ENCODE measurements at regions not wholly inside any gene's neighbourhood (a gene's known extent, or its start where the extent isn't known, plus 50 kb on each side); places are given as distances from the start of the nearest gene placed in this dataset.

GRCh38 chr22:44442186-44442815, 55.7 kb downstream of the RTL6 start:
- ATAC-seq (ENCODE audit: poor library complexity): no peak
- intact Hi-C loops (cut with DNase I): no loop called here

GRCh38 chr22:44441401-44442185, 56.4 kb downstream of the RTL6 start:
- DNase-seq (no peak), ATAC-seq (ENCODE audit: poor library complexity) (no peak)
- intact Hi-C loops (cut with DNase I): no loop called here

More at GRCh38 chr22:44442186-44442815, 55.7 kb downstream of the RTL6 start:
- DNase-seq: no peak

- intact Hi-C loops (cut with DNase I): no loop called here
- ATAC-seq (ENCODE audit: poor library complexity): no peak
- no peak for DNase-seq
Measured at GRCh38 chr22:44440224-44441160, 57.5 kb downstream of the RTL6 start.

DNA sequence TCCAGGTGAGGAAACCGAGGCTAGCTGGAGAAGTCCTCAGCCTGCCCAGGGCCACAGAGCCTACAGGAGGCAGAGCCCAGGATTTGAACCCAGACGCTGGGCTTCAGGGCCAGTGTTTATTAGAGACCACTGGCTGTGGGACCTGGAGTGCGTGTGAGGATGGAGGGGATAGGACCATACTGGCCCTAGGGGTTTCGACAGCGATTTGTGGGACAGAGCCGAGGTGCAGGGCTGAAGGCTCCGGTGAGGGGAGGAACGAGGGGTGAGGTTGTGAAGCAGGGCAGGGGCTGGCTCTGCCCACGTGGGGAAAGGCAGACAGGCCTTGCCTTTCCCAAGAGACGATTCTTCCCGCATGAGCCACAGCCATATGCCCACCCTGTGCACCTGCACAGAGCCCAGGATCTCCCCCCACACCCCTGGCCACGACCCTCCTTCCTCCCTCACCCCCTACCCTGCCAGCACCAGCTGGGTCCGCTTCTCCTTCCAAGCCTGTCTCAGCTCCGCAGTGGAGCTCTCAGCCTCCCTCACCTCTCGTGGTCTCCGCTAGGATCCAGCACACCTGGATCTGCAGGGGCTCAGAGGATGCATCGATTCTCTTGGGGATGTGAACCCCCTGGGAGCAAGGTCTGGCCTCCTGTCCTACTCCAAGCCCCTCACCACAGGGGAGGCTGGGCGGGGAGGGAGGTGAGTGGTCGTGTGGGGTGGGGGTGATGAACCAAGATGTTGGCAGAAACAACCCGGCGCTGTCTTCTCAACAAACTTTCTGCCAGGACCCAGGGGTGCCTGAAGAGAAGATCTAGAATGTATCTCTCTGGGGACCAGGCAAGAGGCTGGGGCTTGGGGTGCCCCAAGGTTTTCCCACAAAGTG, 58.4 kb downstream of the RTL6 start:
- DNase-seq (no peak), ATAC-seq (ENCODE audit: poor library complexity) (no peak)
- intact Hi-C loops (cut with DNase I): no loop called here

- intact Hi-C loops (cut with DNase I): no loop called here
- DNase-seq (no peak), ATAC-seq (ENCODE audit: poor library complexity) (no peak)
Measured at GRCh38 chr22:44438481-44439131, 59.4 kb downstream of the RTL6 start.

- DNase-seq (no peak), ATAC-seq (ENCODE audit: poor library complexity) (no peak)
- intact Hi-C loops (cut with DNase I): no loop called here
Measured at GRCh38 chr22:44438056-44438455, 60.0 kb downstream of the RTL6 start.

- no peak for DNase-seq
- intact Hi-C loops (cut with DNase I): no loop called here
- no peak for ATAC-seq (ENCODE audit: poor library complexity)
Measured at GRCh38 chr22:44437216-44438055, 60.6 kb downstream of the RTL6 start.

- DNase-seq (no peak), ATAC-seq (ENCODE audit: poor library complexity) (no peak)
- intact Hi-C loops (cut with DNase I): no loop called here
Measured at GRCh38 chr22:44436736-44437135, 61.3 kb downstream of the RTL6 start.

GRCh38 chr22:44431256-44431655, 66.8 kb downstream of the RTL6 start:
- ATAC-seq (ENCODE audit: poor library complexity) (no peak), DNase-seq (no peak)
- intact Hi-C loops (cut with DNase I): no loop called here

- intact Hi-C loops (cut with DNase I): no loop called here
- no peak for ATAC-seq (ENCODE audit: poor library complexity)
- no peak for DNase-seq
Measured at GRCh38 chr22:44430716-44431115, 67.3 kb downstream of the RTL6 start.

DNA sequence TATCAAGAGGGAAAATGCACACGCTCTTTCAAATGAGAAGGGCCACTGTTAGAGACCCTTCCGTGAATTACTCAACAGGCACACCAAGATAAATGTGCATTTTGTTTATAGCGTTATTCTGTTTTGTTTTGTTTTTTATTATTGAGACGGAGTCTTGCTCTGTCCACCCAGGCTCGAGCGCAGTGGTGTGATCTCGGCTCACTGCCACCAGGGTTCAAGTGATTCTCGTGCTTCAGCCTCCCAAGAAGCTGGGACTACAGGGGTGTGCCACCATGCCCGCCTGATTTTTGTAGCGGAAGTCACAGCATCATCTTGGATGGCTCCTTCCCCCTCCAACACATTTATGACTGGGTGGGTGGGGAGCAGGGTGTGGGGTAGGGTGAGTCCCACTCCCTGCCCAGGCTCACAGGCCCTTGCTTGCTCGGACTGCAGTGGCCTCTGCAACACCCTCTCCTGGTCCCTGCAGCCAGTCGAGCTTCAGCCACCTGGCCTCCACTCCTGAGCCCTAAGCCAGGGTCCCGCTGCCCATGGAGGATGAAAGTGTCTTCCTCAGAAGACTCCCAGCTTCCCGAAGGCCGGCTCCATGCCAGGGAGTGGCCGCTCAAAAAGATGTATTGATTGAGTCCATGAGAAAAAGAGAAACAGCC, 68.0 kb downstream of the RTL6 start:
- intact Hi-C loops (cut with DNase I): no loop called here
- DNase-seq (no peak), ATAC-seq (ENCODE audit: poor library complexity) (no peak)

GRCh38 chr22:44428941-44429830, 68.8 kb downstream of the RTL6 start:
- DNase-seq (no peak), ATAC-seq (ENCODE audit: poor library complexity) (no peak)
- intact Hi-C loops (cut with DNase I): no loop called here

GRCh38 chr22:44427611-44428470, 70.2 kb downstream of the RTL6 start:
- ATAC-seq (ENCODE audit: poor library complexity) (no peak), DNase-seq (no peak)
- intact Hi-C loops (cut with DNase I): no loop called here

GRCh38 chr22:44426981-44427380, 71.1 kb downstream of the RTL6 start:
- ATAC-seq (ENCODE audit: poor library complexity) (no peak), DNase-seq (no peak)
- intact Hi-C loops (cut with DNase I): no loop called here

- DNase-seq (no peak), ATAC-seq (ENCODE audit: poor library complexity) (no peak)
- intact Hi-C loops (cut with DNase I): no loop called here
Measured at GRCh38 chr22:44425694-44426045, 72.4 kb downstream of the RTL6 start.
